K562 (cell line): ENCODE measurements at regions not wholly inside any gene's neighbourhood (a gene's known extent, or its start where the extent isn't known, plus 50 kb on each side); places are given as distances from the start of the nearest gene placed in this dataset.

ENCODE experiments used
- ATAC-seq: fragments of 200-7000 bp; cut with Tn5 transposase; 3 replicates; pipeline ENCODE4 v1.9.1; 2020; ENCODE audit warnings: moderate library complexity
- BruUV-seq: library from RNA; stranded (reverse); fragments of 400-500 nt; replicated peaks from 2 replicates; lab custom pipeline; 2021; lab: Mats Ljungman, UMichigan
- CTCF ChIA-PET: fragments of 300-600 bp; formaldehyde crosslinking; extraction: SDS; loops from one replicate; lab custom pipeline; 2021; ENCODE audit warnings: low intra/inter-chr PET ratio; lab: Yijun Ruan, JAX
- POLR2A ChIA-PET: fragments of 300-600, 350-650 bp; sonication (Branson Sonifier 250); formaldehyde crosslinking; extraction: SDS; loops from one replicate; lab custom pipeline; 2021; ENCODE audit warnings: antibody characterized with exemption, inconsistent platforms; lab: Yijun Ruan, JAX
- DNase-seq, 4 experiments: peaks; one replicate each; pipeline versions ENCODE4 v3.0.0 to v3.0.0-alpha.2; 2011 to 2018; ENCODE audit warnings: low spot score in 3 of 4, mixed read lengths in 3 of 4; ENCODE audit errors: extremely low read depth in 1 of 4
- FAIRE-seq: peaks from 2 replicates; lab custom pipeline; 2011; peaks lifted over from hg19 to GRCh38; lab: Jason Lieb, UNC
- H2AFZ ChIP-seq: 2 replicates; pipeline ENCODE4 v1.6.0; 2011; ENCODE audit warnings: low read depth, low read length, control low read depth, inconsistent platforms
- H3K27ac ChIP-seq: fragments of 200-600 bp; 3 replicates; pipeline ENCODE4 v1.8.0; 2011; ENCODE audit warnings: low read depth, mild to moderate bottlenecking, control low read depth, inconsistent platforms, low read length, moderate library complexity, mixed read lengths; ENCODE audit errors: extremely low read depth
- H3K27me3 ChIP-seq, 2 experiments: fragments of 300-600 bp in 1 of 2; 2 replicates in 1 of 2; 3 replicates in 1 of 2; pipeline versions ENCODE4 v1.6.0 to v1.8.0; 2011; ENCODE audit warnings: inconsistent platforms in 2 of 2, low read length in 2 of 2, mild to moderate bottlenecking in 1 of 2, mixed read lengths in 1 of 2, moderate library complexity in 1 of 2; ENCODE audit not compliant: control insufficient read depth in 2 of 2, insufficient read depth in 2 of 2
- H3K36me3 ChIP-seq: fragments of 300-600 bp; 3 replicates; pipeline ENCODE4 v1.8.0; 2011; ENCODE audit warnings: mild to moderate bottlenecking, low read length, inconsistent platforms; ENCODE audit not compliant: control insufficient read depth, insufficient read depth
- H3K4me1 ChIP-seq, 2 experiments: fragments of 200-600 bp in 1 of 2; replicated peaks in 1 of 2; 2 replicates in 1 of 2; 3 replicates in 1 of 2; pipeline versions ENCODE4 v1.5.1 to v1.8.0; 2011; ENCODE audit warnings: inconsistent platforms in 2 of 2, low read length in 2 of 2, mild to moderate bottlenecking in 1 of 2, mixed read lengths in 1 of 2, moderate library complexity in 1 of 2; ENCODE audit not compliant: control insufficient read depth in 2 of 2, insufficient read depth in 2 of 2
- H3K4me2 ChIP-seq: 2 replicates; pipeline ENCODE4 v1.6.1; 2011; ENCODE audit warnings: low read length, control low read depth, inconsistent platforms, mixed read lengths; ENCODE audit not compliant: insufficient read depth
- H3K4me3 ChIP-seq: fragments of 200-600 bp; sonication (generic), shearing (Covaris generic); 2 replicates; pipeline ENCODE4 v1.5.1; 2016; ENCODE audit warnings: control low read depth, inconsistent platforms
- H3K79me2 ChIP-seq: fragments of 200-600 bp; 3 replicates; pipeline ENCODE4 v1.8.0; 2011; ENCODE audit warnings: low read length, inconsistent platforms; ENCODE audit not compliant: control insufficient read depth, insufficient read depth
- H3K9ac ChIP-seq, 2 experiments: 2 replicates each; pipeline versions ENCODE4 v1.6.0 to v1.6.1; 2011; ENCODE audit warnings: low read depth in 2 of 2, low read length in 2 of 2, control low read depth in 1 of 2, inconsistent platforms in 1 of 2, mild to moderate bottlenecking in 1 of 2, mixed read lengths in 1 of 2; ENCODE audit not compliant: insufficient read depth in 1 of 2
- H3K9me1 ChIP-seq: one replicate; pipeline ENCODE4 v1.6.0; 2011; ENCODE audit warnings: inconsistent platforms, mild to moderate bottlenecking, low read length, moderate library complexity; ENCODE audit not compliant: control insufficient read depth, insufficient read depth
- H3K9me3 ChIP-seq: replicated peaks from 2 replicates; pipeline ENCODE4 v1.5.1; 2011; ENCODE audit warnings: low read depth, low read length, inconsistent platforms; ENCODE audit not compliant: control insufficient read depth, insufficient read depth
- H4K20me1 ChIP-seq: replicated peaks from 2 replicates; pipeline ENCODE4 v1.6.1; 2011; ENCODE audit warnings: low read length, inconsistent platforms, mixed read lengths; ENCODE audit not compliant: control insufficient read depth, insufficient read depth
- ATF7 ChIP-seq: fragments of 450-650 bp; IDR thresholded peaks from 2 replicates; pipeline ENCODE4 v1.7.1; 2014; ENCODE audit warnings: mild to moderate bottlenecking, moderate library complexity
- EGR1 ChIP-seq: fragments of 450-650 bp; conservative IDR thresholded peaks from 2 replicates; pipeline ENCODE4 v1.6.1; 2017; ENCODE audit warnings: mild to moderate bottlenecking
- GATAD2B ChIP-seq: fragments of 450-650 bp; IDR thresholded peaks from 2 replicates; pipeline ENCODE4 v1.6.1; 2017; ENCODE audit warnings: mild to moderate bottlenecking, borderline replicate concordance
- HDAC6 ChIP-seq: IDR thresholded peaks from 2 replicates; pipeline ENCODE4 v1.6.1; 2012; ENCODE audit warnings: low read depth, mild to moderate bottlenecking, control low read depth, inconsistent platforms, low read length, moderate library complexity
- HDGF ChIP-seq: fragments of 450-650 bp; IDR thresholded peaks from 2 replicates; pipeline ENCODE4 v1.6.1; 2016
- HMBOX1 ChIP-seq: sonication (generic); IDR thresholded peaks from 2 replicates; pipeline ENCODE4 v1.6.1; 2016
- KDM1A ChIP-seq, 2 experiments: fragments of 450-650 bp; IDR thresholded peaks; 2 replicates each; pipeline ENCODE4 v1.6.1; 2016; ENCODE audit warnings: mild to moderate bottlenecking in 2 of 2
- NONO ChIP-seq, 2 experiments: fragments of 200-400 bp in 1 of 2; fragments of 450-650 bp in 1 of 2; formaldehyde crosslinking in 1 of 2; IDR thresholded peaks; 2 replicates each; pipeline ENCODE4 v1.6.1; 2017; ENCODE audit warnings: low read depth in 2 of 2, mild to moderate bottlenecking in 2 of 2, moderate library complexity in 2 of 2, low read length in 1 of 2
- XRCC3 ChIP-seq: fragments of 450-650 bp; IDR thresholded peaks from 2 replicates; pipeline ENCODE4 v1.6.1; 2017; ENCODE audit warnings: mild to moderate bottlenecking, moderate library complexity
- ZFP36 ChIP-seq: fragments of 150-350 bp; IDR thresholded peaks from 2 replicates; pipeline ENCODE4 v1.6.1; 2018; ENCODE audit warnings: low read length, low read depth; ENCODE audit not compliant: partially characterized antibody
- ZNF253 ChIP-seq: fragments of 250-450 bp; sonication (Bioruptor Pico); conservative IDR thresholded peaks from 2 replicates; pipeline ENCODE4 v1.6.1; 2021; ENCODE audit warnings: mild to moderate bottlenecking
- ZNF318 ChIP-seq, 2 experiments: fragments of 450-650 bp; IDR thresholded peaks; 2 replicates each; pipeline ENCODE4 v1.6.1; 2016; ENCODE audit warnings: mild to moderate bottlenecking in 2 of 2, borderline replicate concordance in 1 of 2, low read depth in 1 of 2, moderate library complexity in 1 of 2
- ZNF444 ChIP-seq: fragments of 250-450 bp; sonication (Bioruptor Pico); IDR thresholded peaks from 2 replicates; pipeline ENCODE4 v1.4.0; 2020; ENCODE audit warnings: mild to moderate bottlenecking, moderate library complexity
- WGBS: fragments of 100-300 bp; shearing (Covaris generic); methylation state at CpG from one replicate; pipeline ENCODE4 v1.1.6; 2016; ENCODE audit warnings: low coverage, mixed read lengths; ENCODE audit not compliant: insufficient coverage; ENCODE audit errors: missing lambda C conversion rate; 5-methylcytosine and 5-hydroxymethylcytosine counted together
- in situ Hi-C: fragments of 300-500 bp; cut with MboI; formaldehyde crosslinking; loops from 4 replicates; pipeline ENCODE4 v1.15.0; 2018; ENCODE audit warnings: inconsistent platforms, mixed read lengths
- intact Hi-C: fragments of 100-400 bp; cut with micrococcal nuclease; formaldehyde crosslinking; loops from 2 replicates; pipeline ENCODE4 v1.14.2; 2022

DNA sequence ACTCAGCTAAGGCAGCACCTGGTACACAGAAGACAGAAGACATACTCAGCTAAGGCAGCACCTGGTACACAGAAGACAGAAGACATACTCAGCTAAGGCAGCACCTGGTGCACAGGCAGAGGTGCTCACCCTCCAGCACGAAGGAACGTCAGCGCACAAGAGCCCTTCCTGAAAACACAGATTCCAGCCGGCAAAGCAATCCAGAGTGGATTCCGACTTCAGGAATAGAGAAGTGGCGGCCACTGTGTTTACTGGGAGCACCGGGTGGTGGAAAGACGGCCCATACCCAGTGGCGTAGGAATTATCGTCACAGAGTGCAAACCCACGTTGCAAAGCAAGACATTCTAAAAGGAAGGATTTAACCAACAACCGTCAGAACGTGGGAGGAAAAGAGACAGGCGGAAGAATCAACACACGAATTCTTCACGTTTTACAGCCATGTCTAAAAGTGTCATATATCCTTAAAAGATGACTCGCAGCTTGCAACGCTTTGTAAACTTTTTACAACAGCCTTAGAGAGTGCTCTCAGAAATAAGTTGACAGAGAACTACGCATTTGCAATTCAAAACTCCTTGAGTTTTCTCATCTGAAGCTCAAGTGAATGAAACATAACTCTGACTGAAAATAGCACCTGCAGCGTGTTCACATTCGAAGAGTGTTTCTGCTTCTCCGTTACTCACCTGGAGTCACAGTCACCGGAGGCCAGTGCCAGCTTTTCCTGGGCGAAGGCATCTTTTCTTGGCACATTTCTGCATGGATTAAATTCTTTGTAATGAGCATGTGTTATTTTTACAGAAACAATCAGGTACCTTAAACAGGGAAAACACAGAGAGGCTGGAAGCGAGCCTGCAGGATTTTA is 55.8 kb upstream of the GALNT9 start:
- DNase-seq = no peak
- H3K4me1 ChIP-seq = peaks cover 0 to 9% of the 10 kb centered on the region in 2 experiments; a peak in 2 of 5 replicates
- intact Hi-C loops = no loop called here
- in situ Hi-C loops = no loop called here
- WGBS = 3% methylated on average over 25 of the region's 25 CpGs
- no peak for TF ChIP-seq ZFP36
- TF ChIP-seq EGR1 = no peak
- no peak for TF ChIP-seq ZNF444 (CRISPR knock-in tag)
- no peak for TF ChIP-seq HMBOX1
- no peak for TF ChIP-seq ZNF318 (IDR thresholded peaks at IDR 0.05; ENCODE audit: borderline replicate concordance in 1 of 2, low read depth in 1 of 2)
- no peak for TF ChIP-seq HDAC6
- no peak for TF ChIP-seq XRCC3
- no peak for TF ChIP-seq ATF7
- TF ChIP-seq HDGF = no peak
- no peak for TF ChIP-seq KDM1A (IDR thresholded peaks at IDR 0.05)
- TF ChIP-seq NONO (IDR thresholded peaks at IDR 0.05; ENCODE audit: low read depth in 2 of 2, low read length in 1 of 2) = no peak
- TF ChIP-seq ZNF253 (CRISPR knock-in tag) = no peak
- TF ChIP-seq GATAD2B = no peak
- TF ChIP-seq, all 486 proteins: peak for 0
- Histone ChIP-seq H3K4me2 (no peak overlapping the region), H3K27me3 (peaks cover 31 to 71% of the 10 kb centered on the region in 2 experiments), H3K9ac (no peak overlapping the region), H3K36me3 (no peaks in the 10 kb centered on the region), H3K4me3 (no peak overlapping the region), H2AFZ (no peak overlapping the region), H3K79me2 (no peaks in the 10 kb centered on the region), H3K9me1 (peaks cover 3% of the 10 kb centered on the region), H4K20me1 (peaks cover 12% of the 10 kb centered on the region), H3K9me3 (no peaks in the 10 kb centered on the region), H3K27ac (no peak overlapping the region)
- BruUV-seq = no TSS peak
- ATAC-seq (no peak), FAIRE-seq (no peak)
- ChIA-PET POLR2A (no interaction called here), CTCF (no interaction called here)
